ENCODE measurements at regions not wholly inside any gene's neighbourhood (a gene's known extent, or its start where the extent isn't known, plus 50 kb on each side); places are given as distances from the start of the nearest gene placed in this dataset.

GRCh38 chr5:56676091-56676768, 139.1 kb upstream of the MAP3K1 start (continued):
- TF ChIP-seq AHDC1 (CRISPR knock-in tag; IDR thresholded peaks at IDR 0.05; ENCODE audit: borderline replicate concordance) = peak; percentile 62; the same call in 1 of the 2 replicates
- TF ChIP-seq ARID3A (IDR thresholded peaks at IDR 0.05; ENCODE audit: low read depth, low read length) = peak; percentile 40; the same call in 1 of the 2 replicates
- TF ChIP-seq XRCC5 (optimal IDR thresholded peaks at IDR 0.05; ENCODE audit: low read length) = peak; percentile 72
- peak; percentile 62; the same call in 1 of the 2 replicates for TF ChIP-seq HOXA3 (CRISPR knock-in tag; IDR thresholded peaks at IDR 0.05)
- TF ChIP-seq SOX5 (CRISPR knock-in tag; IDR thresholded peaks at IDR 0.05; ENCODE audit: borderline replicate concordance) = peak; percentile 72; the same call in 1 of the 2 replicates
- no peak for TF ChIP-seq KDM3A (CRISPR knock-in tag; IDR thresholded peaks at IDR 0.05; ENCODE audit: low read depth)
- TF ChIP-seq DMAP1 (CRISPR knock-in tag; IDR thresholded peaks at IDR 0.05) = peak; percentile 30; the same call in 1 of the 2 replicates
- TF ChIP-seq TP53 (CRISPR knock-in tag; conservative IDR thresholded peaks at IDR 0.05) = no peak
- no peak for TF ChIP-seq ZNF652 (CRISPR knock-in tag; IDR thresholded peaks at IDR 0.05; ENCODE audit: borderline replicate concordance, low read depth)
- TF ChIP-seq, protein P1, sequence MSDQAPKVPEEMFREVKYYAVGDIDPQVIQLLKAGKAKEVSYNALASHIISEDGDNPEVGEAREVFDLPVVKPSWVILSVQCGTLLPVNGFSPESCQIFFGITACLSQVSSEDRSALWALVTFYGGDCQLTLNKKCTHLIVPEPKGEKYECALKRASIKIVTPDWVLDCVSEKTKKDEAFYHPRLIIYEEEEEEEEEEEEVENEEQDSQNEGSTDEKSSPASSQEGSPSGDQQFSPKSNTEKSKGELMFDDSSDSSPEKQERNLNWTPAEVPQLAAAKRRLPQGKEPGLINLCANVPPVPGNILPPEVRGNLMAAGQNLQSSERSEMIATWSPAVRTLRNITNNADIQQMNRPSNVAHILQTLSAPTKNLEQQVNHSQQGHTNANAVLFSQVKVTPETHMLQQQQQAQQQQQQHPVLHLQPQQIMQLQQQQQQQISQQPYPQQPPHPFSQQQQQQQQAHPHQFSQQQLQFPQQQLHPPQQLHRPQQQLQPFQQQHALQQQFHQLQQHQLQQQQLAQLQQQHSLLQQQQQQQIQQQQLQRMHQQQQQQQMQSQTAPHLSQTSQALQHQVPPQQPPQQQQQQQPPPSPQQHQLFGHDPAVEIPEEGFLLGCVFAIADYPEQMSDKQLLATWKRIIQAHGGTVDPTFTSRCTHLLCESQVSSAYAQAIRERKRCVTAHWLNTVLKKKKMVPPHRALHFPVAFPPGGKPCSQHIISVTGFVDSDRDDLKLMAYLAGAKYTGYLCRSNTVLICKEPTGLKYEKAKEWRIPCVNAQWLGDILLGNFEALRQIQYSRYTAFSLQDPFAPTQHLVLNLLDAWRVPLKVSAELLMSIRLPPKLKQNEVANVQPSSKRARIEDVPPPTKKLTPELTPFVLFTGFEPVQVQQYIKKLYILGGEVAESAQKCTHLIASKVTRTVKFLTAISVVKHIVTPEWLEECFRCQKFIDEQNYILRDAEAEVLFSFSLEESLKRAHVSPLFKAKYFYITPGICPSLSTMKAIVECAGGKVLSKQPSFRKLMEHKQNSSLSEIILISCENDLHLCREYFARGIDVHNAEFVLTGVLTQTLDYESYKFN (CRISPR knock-in tag; conservative IDR thresholded peaks at IDR 0.05) = peak; percentile 71
- TF ChIP-seq ONECUT2 (CRISPR knock-in tag; IDR thresholded peaks at IDR 0.05) = peak; percentile 67; the same call in 1 of the 2 replicates
- peak; percentile 20; the same call in 1 of the 2 replicates for TF ChIP-seq ETV5 (CRISPR knock-in tag; IDR thresholded peaks at IDR 0.05; ENCODE audit: borderline replicate concordance)
- peak; percentile 48 for TF ChIP-seq BCL6 (CRISPR knock-in tag; IDR thresholded peaks at IDR 0.05)
- TF ChIP-seq CREB1 (IDR thresholded peaks at IDR 0.05) = no peak
- TF ChIP-seq CREB1 (CRISPR knock-in tag; IDR thresholded peaks at IDR 0.05) = peak; percentile 43; the same call in 1 of the 2 replicates
- TF ChIP-seq, protein P2, sequence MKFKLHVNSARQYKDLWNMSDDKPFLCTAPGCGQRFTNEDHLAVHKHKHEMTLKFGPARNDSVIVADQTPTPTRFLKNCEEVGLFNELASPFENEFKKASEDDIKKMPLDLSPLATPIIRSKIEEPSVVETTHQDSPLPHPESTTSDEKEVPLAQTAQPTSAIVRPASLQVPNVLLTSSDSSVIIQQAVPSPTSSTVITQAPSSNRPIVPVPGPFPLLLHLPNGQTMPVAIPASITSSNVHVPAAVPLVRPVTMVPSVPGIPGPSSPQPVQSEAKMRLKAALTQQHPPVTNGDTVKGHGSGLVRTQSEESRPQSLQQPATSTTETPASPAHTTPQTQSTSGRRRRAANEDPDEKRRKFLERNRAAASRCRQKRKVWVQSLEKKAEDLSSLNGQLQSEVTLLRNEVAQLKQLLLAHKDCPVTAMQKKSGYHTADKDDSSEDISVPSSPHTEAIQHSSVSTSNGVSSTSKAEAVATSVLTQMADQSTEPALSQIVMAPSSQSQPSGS (CRISPR knock-in tag; IDR thresholded peaks at IDR 0.05) = 0 out of 2 replicates have a peak, but pooled peaks have one; percentile 28
- peak; percentile 27; the same call in 1 of the 2 replicates for TF ChIP-seq ISL2 (CRISPR knock-in tag; IDR thresholded peaks at IDR 0.05)
- no peak for TF ChIP-seq TOPORS (CRISPR knock-in tag; IDR thresholded peaks at IDR 0.05)
- TF ChIP-seq SMARCE1 (IDR thresholded peaks at IDR 0.05; ENCODE audit: borderline replicate concordance) = no peak

Data from HepG2 (cell line).